Astrocyte (in vitro differentiated cells and primary cell): ENCODE measurements at regions not wholly inside any gene's neighbourhood (a gene's known extent, or its start where the extent isn't known, plus 50 kb on each side); places are given as distances from the start of the nearest gene placed in this dataset.

ENCODE experiments used
- CTCF ChIP-seq: IDR thresholded peaks from 2 replicates; pipeline ENCODE4 v1.5.1; 2011; ENCODE audit warnings: low read depth, mild to moderate bottlenecking, inconsistent platforms, low read length, moderate library complexity; ENCODE audit not compliant: insufficient read depth
- EZH2 ChIP-seq: IDR thresholded peaks from 2 replicates; pipeline ENCODE4 v1.6.1; 2012; ENCODE audit warnings: mild to moderate bottlenecking, low read length, inconsistent platforms; ENCODE audit not compliant: insufficient read depth

GRCh38 chr18:65282096-65282495 is 468.7 kb upstream of the CDH7 start:
- TF ChIP-seq CTCF = no peak
- TF ChIP-seq EZH2 = no peak
